ENCODE measurements at regions not wholly inside any gene's neighbourhood (a gene's known extent, or its start where the extent isn't known, plus 50 kb on each side); places are given as distances from the start of the nearest gene placed in this dataset.

DNA sequence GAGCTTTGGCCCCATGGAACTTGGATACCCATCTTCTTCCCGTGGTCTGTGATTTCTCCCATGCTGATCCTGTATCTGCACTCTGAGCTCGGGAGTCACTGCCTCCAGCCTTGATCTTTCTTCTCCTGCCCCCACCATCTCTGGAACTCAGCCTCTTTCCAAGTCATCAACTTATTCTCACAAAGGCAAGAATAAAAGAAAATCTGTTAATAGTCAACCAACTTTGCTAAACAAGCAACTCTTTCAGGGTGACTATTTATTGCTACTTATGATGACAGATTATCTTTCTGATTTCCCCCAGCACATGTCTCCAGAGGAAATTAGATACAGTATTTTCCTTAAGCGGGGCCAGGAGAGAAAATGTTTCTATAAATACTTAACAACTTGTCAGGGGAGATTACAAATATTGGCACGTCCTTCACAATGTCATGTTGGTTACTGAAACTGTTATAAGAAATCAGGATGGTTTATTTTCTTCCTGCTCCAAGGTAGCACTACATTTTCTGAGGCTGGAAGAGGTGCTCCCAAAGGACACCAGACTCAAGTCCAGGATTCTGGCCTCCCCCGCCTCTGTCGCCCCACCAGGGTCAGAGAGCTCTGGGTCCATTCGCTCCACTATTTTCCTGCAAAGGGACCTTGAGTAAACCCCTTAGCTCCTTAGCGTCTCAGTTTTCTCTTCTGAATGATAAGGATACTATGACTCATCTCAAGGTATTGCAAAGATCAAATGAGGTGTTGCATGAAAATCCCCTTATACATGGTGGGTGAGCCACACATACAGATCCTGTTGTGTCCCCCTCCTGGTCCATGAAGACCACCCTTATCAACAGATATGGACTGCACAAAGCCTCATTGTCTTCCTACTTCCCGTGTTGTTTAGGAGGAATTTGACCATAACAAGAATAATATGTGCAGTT, 205.2 kb upstream of the WSCD1 start:
- H3K27me3 ChIP-seq (ENCODE audit: control insufficient read depth, insufficient read depth, low read length): no peaks in the 10 kb centered on the region; the same call in 1 of the 2 replicates
- no peak overlapping the region for H3K23ac ChIP-seq (ENCODE audit: low read depth, low read length)
- no peak overlapping the region for H2AK9ac ChIP-seq (replicated peaks; ENCODE audit: low read depth, low read length, poor library complexity)
- no peak overlapping the region for H4K91ac ChIP-seq (ENCODE audit: insufficient read depth, low read depth, low read length)
- WGBS, 2 experiments (ENCODE audit: extremely low coverage in 2 of 2, insufficient read length in 1 of 2): no CpG with 5 or more reads among the region's 9 CpGs
- H3K4ac ChIP-seq (ENCODE audit: low read depth, low read length): no peak overlapping the region
- H2BK15ac ChIP-seq (ENCODE audit: low read depth, low read length): no peak overlapping the region
- no peak overlapping the region for H4K5ac ChIP-seq (ENCODE audit: low read depth, low read length)
- H4K8ac ChIP-seq (ENCODE audit: low read depth in 2 of 2, low read length in 2 of 2): no peak overlapping the region
- peaks cover 2% of the 10 kb centered on the region; the same call in 1 of the 2 replicates for H3K9me3 ChIP-seq (ENCODE audit: control insufficient read depth, insufficient read depth, low read length)
- no peak overlapping the region for H2BK120ac ChIP-seq (ENCODE audit: low read depth, low read length)
- no peak overlapping the region for H3K4me2 ChIP-seq (ENCODE audit: low read depth, low read length)
- ChIA-PET POLR2A (ENCODE audit: unreplicated experiment) (no interaction called here), CTCF (no interaction called here)
- no peak overlapping the region for H2AK5ac ChIP-seq (ENCODE audit: low read depth, low read length)
- no peaks in the 10 kb centered on the region for H4K20me1 ChIP-seq (ENCODE audit: insufficient read depth, low read length)
- DNase-seq (no peak), ATAC-seq (ENCODE audit: low read depth) (no peak)
- H3K18ac ChIP-seq (ENCODE audit: low read depth, low read length): no peak overlapping the region
- dilution Hi-C loops (cut with HindIII; ENCODE audit: low sequenced_read_pairs, unreplicated experiment): no loop called here
- in situ Hi-C loops (cut with MboI; ENCODE audit: low sequenced_read_pairs): no loop called here
- H3K79me1 ChIP-seq (ENCODE audit: low read depth in 1 of 2, low read length in 2 of 2): no peaks in the 10 kb centered on the region
- no peak overlapping the region for H2BK5ac ChIP-seq (ENCODE audit: low read depth, low read length, poor library complexity, severe bottlenecking)
- TF ChIP-seq SMC3 (IDR thresholded peaks at IDR 0.05; ENCODE audit: low read depth, low read length): no peak
- no peak for TF ChIP-seq NFE2L2 (IDR thresholded peaks at IDR 0.05; ENCODE audit: low read depth, low read length)
- no peak for TF ChIP-seq RAD21 (IDR thresholded peaks at IDR 0.05; ENCODE audit: low read length)
- no peak overlapping the region for H2BK20ac ChIP-seq (ENCODE audit: low read depth, low read length)
- intact Hi-C loops (cut with micrococcal nuclease): no loop called here
- H3K56ac ChIP-seq (ENCODE audit: extremely low read depth, insufficient read depth, low read length): no peak overlapping the region
- no peak overlapping the region for H2AFZ ChIP-seq (replicated peaks; ENCODE audit: low read length, poor library complexity)
- no TSS peak for BruUV-seq (replicated peaks)
- no peak overlapping the region for H3K27ac ChIP-seq (ENCODE audit: insufficient read depth, low read length)
- H3K4me1 ChIP-seq (ENCODE audit: control insufficient read depth, insufficient read depth, low read length): no peaks in the 10 kb centered on the region
- H3K36me3 ChIP-seq (ENCODE audit: control insufficient read depth, insufficient read depth, low read length): no peaks in the 10 kb centered on the region
- no peak overlapping the region for H3K9ac ChIP-seq (ENCODE audit: low read depth, low read length)
- no peak overlapping the region for H3K14ac ChIP-seq (replicated peaks; ENCODE audit: low read depth, low read length)
- no peak overlapping the region for H3K4me3 ChIP-seq (ENCODE audit: insufficient read depth, low read depth, low read length)
- H3K9me1 ChIP-seq (ENCODE audit: insufficient read depth, low read length): no peaks in the 10 kb centered on the region
